ENCODE measurements at regions not wholly inside any gene's neighbourhood (a gene's known extent, or its start where the extent isn't known, plus 50 kb on each side); places are given as distances from the start of the nearest gene placed in this dataset.

DNA sequence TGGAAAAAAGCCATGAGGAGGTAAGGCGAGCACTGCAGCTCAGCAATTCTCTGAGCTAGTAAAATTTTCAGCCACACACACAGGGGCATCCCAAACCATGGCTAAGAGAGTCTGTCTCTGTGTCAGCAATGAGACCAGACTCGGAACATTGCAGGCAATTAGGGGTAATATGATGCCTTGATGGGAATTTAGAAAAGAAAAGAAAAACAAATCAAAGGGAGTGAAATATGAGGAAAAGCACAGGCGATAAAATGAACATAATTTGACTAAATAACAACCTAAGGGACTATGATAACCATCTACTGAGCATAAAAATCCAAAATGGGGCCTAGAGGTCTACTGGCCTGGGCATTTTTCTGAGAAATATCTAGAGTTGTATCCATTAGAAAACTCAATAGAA, 546.0 kb upstream of the PSMD7 start:
- intact Hi-C loops (cut with micrococcal nuclease; ENCODE audit: unreplicated experiment): no loop called here
- no TSS peak for BruUV-seq (replicated peaks)
- POLR2A ChIA-PET: no interaction called here
- TF ChIP-seq EZH2phosphoT487 (IDR thresholded peaks at IDR 0.05; ENCODE audit: borderline replicate concordance, low read depth, low read length): no peak
- TF ChIP-seq, protein P1, sequence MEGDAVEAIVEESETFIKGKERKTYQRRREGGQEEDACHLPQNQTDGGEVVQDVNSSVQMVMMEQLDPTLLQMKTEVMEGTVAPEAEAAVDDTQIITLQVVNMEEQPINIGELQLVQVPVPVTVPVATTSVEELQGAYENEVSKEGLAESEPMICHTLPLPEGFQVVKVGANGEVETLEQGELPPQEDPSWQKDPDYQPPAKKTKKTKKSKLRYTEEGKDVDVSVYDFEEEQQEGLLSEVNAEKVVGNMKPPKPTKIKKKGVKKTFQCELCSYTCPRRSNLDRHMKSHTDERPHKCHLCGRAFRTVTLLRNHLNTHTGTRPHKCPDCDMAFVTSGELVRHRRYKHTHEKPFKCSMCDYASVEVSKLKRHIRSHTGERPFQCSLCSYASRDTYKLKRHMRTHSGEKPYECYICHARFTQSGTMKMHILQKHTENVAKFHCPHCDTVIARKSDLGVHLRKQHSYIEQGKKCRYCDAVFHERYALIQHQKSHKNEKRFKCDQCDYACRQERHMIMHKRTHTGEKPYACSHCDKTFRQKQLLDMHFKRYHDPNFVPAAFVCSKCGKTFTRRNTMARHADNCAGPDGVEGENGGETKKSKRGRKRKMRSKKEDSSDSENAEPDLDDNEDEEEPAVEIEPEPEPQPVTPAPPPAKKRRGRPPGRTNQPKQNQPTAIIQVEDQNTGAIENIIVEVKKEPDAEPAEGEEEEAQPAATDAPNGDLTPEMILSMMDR (conservative IDR thresholded peaks at IDR 0.05; ENCODE audit: low read length): no peak
- CTCF ChIA-PET (ENCODE audit: unreplicated experiment): no interaction called here
- Histone ChIP-seq H3K27ac (ENCODE audit: low read depth, low read length, poor library complexity, severe bottlenecking) (no peak overlapping the region), H3K4me2 (ENCODE audit: low read length) (no peak overlapping the region), H3K4me1 (ENCODE audit: insufficient read depth, low read length, poor library complexity, severe bottlenecking) (no peaks in the 10 kb centered on the region), H2AFZ (ENCODE audit: low read length) (no peak overlapping the region), H4K20me1 (ENCODE audit: insufficient read depth, low read length) (no peaks in the 10 kb centered on the region), H3K9me3 (ENCODE audit: low read length) (0 out of 2 replicates have a peak, but pooled peaks cover 6% of the 10 kb centered on the region), H3K36me3 (ENCODE audit: insufficient read depth, low read length) (no peaks in the 10 kb centered on the region), H3K4me3 (ENCODE audit: low read depth, low read length, poor library complexity, severe bottlenecking) (no peak overlapping the region), H3K9me2 (ENCODE audit: insufficient read depth, low read length) (no peaks in the 10 kb centered on the region), H3K79me2 (ENCODE audit: insufficient read depth, low read depth, low read length) (no peaks in the 10 kb centered on the region)
- DNase-seq (ENCODE audit: low spot score): no peak

DNA sequence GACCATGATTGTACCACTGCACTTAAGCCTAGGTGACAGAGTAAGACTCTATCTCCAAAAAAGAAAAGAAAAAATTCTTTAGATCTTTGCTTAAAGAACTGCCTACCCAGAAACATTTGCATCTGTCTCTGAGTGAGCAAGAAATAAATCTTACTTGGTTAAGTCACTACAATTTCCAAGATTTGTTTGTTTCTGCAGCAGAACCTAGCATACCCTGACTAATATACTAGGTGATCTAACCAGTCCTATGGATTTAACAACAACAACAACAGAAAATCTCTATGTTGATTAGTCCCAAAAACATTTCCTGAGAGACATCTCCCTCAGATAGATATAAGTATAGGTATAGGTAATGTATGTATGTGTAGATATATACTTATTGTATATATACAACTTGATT, 549.3 kb upstream of the PSMD7 start:
- intact Hi-C loops (cut with micrococcal nuclease; ENCODE audit: unreplicated experiment): no loop called here
- Histone ChIP-seq H2AFZ (ENCODE audit: low read length) (no peak overlapping the region), H3K4me1 (ENCODE audit: insufficient read depth, low read length, poor library complexity, severe bottlenecking) (no peaks in the 10 kb centered on the region), H3K36me3 (ENCODE audit: insufficient read depth, low read length) (no peaks in the 10 kb centered on the region), H3K27ac (ENCODE audit: low read depth, low read length, poor library complexity, severe bottlenecking) (no peak overlapping the region), H3K4me3 (ENCODE audit: low read depth, low read length, poor library complexity, severe bottlenecking) (no peak overlapping the region), H3K4me2 (ENCODE audit: low read length) (no peak overlapping the region), H3K9me2 (ENCODE audit: insufficient read depth, low read length) (no peaks in the 10 kb centered on the region), H3K79me2 (ENCODE audit: insufficient read depth, low read depth, low read length) (no peaks in the 10 kb centered on the region), H3K9me3 (ENCODE audit: low read length) (0 out of 2 replicates have a peak, but pooled peaks cover 6% of the 10 kb centered on the region), H4K20me1 (ENCODE audit: insufficient read depth, low read length) (no peaks in the 10 kb centered on the region)
- ChIA-PET POLR2A (no interaction called here), CTCF (ENCODE audit: unreplicated experiment) (no interaction called here)
- DNase-seq (ENCODE audit: low spot score): no peak
- no TSS peak for BruUV-seq (replicated peaks)
- no peak for TF ChIP-seq EZH2phosphoT487 (IDR thresholded peaks at IDR 0.05; ENCODE audit: borderline replicate concordance, low read depth, low read length)
- TF ChIP-seq, protein P1 (conservative IDR thresholded peaks at IDR 0.05; ENCODE audit: low read length): no peak

DNA sequence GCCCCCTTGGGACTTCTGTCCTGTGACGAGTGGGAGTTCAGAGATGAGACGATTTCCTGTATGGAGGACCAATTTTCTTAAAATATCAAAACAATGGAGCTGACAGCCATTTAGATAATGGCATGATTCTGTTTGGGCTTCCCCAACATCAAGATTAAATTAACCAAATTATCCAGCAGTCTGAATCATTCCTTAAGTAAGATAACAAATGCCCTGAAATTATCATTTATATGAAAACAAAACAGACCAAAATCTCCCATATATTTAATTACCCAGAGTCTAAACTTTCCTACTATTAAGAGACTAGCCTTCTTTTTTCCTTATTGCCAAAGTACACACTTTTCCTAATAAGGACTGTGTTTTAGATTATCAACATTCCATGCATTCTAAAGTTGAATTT, 550.1 kb upstream of the PSMD7 start:
- no TSS peak for BruUV-seq (replicated peaks)
- H3K79me2 ChIP-seq (ENCODE audit: insufficient read depth, low read depth, low read length): no peaks in the 10 kb centered on the region

More for the DNA sequence above, 550.1 kb upstream of the PSMD7 start:
- TF ChIP-seq, protein P1 (conservative IDR thresholded peaks at IDR 0.05; ENCODE audit: low read length): no peak
- TF ChIP-seq EZH2phosphoT487 (IDR thresholded peaks at IDR 0.05; ENCODE audit: borderline replicate concordance, low read depth, low read length): no peak
- POLR2A ChIA-PET: no interaction called here
- intact Hi-C loops (cut with micrococcal nuclease; ENCODE audit: unreplicated experiment): no loop called here
- Histone ChIP-seq H3K27ac (ENCODE audit: low read depth, low read length, poor library complexity, severe bottlenecking) (no peak overlapping the region), H3K4me2 (ENCODE audit: low read length) (no peak overlapping the region), H3K9me2 (ENCODE audit: insufficient read depth, low read length) (no peaks in the 10 kb centered on the region), H4K20me1 (ENCODE audit: insufficient read depth, low read length) (no peaks in the 10 kb centered on the region), H3K9me3 (ENCODE audit: low read length) (0 out of 2 replicates have a peak, but pooled peaks cover 6% of the 10 kb centered on the region), H2AFZ (ENCODE audit: low read length) (no peak overlapping the region), H3K4me1 (ENCODE audit: insufficient read depth, low read length, poor library complexity, severe bottlenecking) (no peaks in the 10 kb centered on the region), H3K36me3 (ENCODE audit: insufficient read depth, low read length) (no peaks in the 10 kb centered on the region), H3K4me3 (ENCODE audit: low read depth, low read length, poor library complexity, severe bottlenecking) (no peak overlapping the region)
- CTCF ChIA-PET (ENCODE audit: unreplicated experiment): no interaction called here
- no peak for DNase-seq (ENCODE audit: low spot score)

Data from OCI-LY7 (cell line).